ENCODE measurements at regions not wholly inside any gene's neighbourhood (a gene's known extent, or its start where the extent isn't known, plus 50 kb on each side); places are given as distances from the start of the nearest gene placed in this dataset.

DNA sequence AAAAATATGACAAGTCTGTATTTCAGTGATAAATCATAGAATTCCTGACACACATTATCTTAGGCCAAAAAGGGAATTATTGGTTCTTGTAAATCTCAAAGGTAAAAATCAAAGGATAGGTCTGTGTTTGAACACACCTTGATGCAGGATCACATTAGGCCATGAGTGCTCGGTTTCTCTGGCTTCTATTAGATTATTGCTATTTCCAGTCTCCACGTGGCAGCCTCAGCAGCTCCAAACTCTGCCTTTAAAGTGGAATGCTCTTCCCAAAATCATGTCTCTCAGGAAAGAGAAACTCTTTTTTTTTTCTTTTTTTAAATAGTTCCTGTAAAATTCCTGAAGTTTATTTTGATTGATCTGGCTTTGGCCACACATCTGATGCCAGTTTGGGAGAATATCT is 105.6 kb upstream of the FRMD6 start:
- DNase-seq (ENCODE audit: low read depth in 2 of 2), result no peak

GRCh38 chr14:51546603-51547258 is 105.0 kb upstream of the FRMD6 start:
- DNase-seq (ENCODE audit: low read depth in 2 of 2), result no peak

GRCh38 chr14:51547260-51547659 is 104.5 kb upstream of the FRMD6 start:
- no peak for DNase-seq (ENCODE audit: low read depth in 2 of 2)

DNA sequence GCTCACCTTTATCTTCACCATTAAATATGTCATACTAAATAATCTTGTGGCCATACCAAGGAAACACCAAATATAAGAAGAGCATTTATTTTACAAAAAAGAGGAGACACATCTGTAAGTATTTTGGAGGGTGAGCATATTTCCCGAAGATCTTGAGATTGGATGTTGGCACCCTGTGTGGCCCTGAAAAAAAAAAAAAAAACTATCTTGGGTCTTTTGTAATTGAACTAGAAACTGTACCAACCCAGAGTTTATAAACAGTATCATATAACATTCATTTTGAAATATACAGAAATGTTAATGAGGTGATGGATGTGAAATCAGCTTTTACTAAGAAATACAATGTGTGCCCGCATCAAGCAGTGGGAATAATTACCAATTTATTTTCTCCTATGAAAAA is 104.0 kb upstream of the FRMD6 start:
- no peak for DNase-seq (ENCODE audit: low read depth in 2 of 2)

DNA sequence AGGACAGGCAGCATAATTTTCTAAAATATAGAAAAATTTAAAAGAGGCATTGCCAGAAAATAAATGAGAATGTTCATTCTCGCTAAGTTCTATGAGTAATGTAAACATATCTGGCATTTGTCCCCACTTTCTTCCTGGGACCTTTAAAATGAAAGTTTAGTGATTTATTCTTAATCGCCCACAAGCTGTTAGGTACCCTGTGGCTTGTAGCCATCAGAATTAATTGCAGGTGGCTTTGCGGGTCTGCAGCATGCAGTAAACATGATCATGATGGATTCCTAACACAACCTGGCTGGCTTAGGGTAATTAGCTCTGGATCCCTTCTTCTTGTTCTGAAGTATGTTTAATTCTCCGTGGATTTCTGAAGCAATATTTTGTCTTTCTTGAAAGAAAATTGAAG is 103.5 kb upstream of the FRMD6 start:
- no peak for DNase-seq (ENCODE audit: low read depth in 2 of 2)

DNA sequence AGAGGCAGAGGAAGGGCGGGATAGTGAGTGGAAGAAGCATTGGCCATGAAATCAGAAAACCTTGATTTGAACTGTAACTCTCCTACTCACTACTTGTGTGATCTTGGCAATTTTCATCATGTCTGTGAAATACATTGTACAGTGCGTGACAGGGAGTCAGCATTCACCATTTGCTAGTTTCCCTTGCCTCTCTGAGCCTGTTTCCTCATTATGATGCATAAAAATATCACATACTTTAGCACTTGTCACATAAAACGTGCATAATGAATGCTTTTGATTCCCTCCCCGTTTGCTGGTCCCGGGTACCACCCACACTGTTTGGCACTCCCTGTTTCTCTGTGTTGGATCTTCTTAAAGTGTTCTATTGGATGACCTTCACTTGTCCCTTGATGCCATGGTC is 101.1 kb upstream of the FRMD6 start:
- DNase-seq (ENCODE audit: low read depth in 2 of 2), result no peak

DNA sequence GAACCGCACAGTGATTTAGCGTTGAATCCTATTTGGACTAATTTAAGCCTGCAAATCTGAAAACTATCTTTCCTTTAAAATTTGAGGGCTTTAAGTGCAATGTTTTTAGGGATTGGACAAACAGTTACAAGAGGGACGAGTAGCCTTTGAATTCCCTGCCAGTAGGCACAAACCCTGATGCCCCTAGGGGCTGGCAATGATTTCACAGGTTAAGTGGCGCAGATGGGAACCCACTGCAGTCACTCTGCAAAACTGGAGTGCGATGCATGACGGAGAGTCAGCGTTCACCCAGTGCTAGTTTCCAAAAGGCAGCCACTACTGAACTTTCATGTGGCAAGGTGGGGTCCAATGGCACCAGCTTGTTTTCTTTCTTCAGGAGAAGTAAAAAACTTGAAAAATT is 99.4 kb upstream of the FRMD6 start:
- no peak for DNase-seq (ENCODE audit: low read depth in 2 of 2)

DNA sequence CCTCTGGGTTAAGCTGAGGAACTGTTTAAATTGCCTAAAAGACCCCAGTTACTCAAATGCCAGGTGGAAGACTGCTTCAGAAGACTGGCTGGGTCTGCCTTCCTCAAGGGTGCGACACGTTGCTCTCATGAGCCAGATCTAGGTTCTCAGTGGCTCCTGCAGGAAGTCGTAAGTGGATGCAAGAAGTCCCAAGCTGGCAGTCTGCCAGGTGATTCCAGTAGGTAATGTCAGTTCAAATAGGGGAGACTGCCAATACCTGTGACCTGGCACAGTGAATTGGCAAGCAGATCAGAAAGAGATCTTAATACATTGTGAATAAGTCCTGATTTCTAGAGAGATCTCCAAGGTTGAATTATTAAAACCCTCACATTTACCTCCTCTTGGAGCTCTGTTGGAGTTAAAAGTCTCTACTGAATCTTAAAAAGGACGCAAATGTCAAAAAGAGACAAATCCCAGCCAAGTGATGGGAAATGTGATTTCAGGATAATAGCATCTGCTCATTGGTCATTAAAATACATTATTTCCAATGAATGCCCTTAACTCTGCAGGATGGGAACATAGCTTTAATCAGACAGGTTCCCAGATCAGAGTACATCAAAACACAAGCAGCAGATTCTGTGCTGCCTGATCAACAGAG is 98.8 kb upstream of the FRMD6 start:
- no peak for DNase-seq (ENCODE audit: low read depth in 2 of 2)

DNA sequence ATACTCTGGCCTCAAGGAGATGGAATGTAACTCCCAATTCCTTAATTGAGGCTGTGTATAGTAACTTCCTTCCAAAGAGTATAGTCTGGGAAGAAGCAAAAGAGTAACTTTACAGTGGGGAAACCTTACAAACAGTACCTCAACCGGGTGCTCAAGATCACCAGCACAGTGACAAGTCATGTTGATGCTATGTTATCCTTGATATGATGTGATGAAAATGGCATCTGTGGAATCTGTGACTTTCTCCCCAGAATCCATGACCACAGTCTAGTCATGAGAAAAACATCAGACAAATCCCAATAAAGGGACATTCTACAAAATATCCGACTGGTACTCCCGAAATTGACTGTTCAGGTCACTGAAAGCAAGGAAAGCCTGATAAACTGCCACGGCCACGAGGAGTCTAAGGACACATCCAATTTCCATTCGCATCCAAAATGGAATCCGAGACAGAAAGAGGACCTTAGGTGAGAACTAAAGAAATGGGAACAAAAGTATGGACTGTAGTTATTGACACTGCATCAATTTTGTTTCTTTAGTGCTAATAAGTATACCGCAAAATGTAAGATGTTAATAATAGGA is 97.3 kb upstream of the FRMD6 start:
- DNase-seq (ENCODE audit: low read depth in 2 of 2), result no peak

GRCh38 chr14:51554953-51555352 is 96.8 kb upstream of the FRMD6 start:
- no peak for DNase-seq (ENCODE audit: low read depth in 2 of 2)

DNA sequence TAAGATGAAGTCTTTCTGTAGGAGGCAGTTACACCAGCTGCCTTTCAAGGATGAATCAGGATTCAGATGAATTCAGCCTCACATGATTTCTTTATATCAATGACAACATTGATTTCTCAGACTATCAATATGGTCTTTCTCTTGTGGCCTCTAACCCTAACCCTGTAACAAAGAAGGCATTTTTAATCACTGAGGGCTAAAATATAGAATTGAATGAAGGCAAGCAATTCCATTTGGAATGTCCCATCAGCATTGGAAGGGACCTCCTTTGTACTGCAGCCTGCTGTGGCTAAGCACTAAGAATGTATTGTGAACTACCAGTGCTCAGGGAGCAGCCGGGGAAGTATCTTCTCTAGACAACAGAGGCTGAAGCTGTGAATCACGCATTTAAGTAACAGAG is 90.6 kb upstream of the FRMD6 start:
- DNase-seq (ENCODE audit: low read depth in 2 of 2), result no peak

DNA sequence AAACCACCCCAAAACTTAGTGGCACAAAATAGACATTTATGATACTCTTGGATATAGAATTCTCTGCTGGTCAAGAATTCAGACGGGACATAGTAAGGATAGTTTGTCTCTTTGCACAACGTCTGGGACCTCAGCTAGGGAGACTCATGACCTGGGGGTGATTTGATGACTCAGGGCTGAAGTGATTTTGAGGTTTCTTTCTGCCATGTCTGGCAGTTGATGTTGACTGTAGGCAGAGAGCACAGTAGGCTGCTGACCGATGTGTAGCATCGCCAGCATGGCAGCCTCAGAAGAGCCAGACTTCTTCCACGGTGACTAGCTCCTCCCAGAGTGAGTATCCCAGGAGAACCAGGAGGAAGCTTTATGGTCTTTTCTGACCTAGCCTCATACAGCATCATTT is 88.9 kb upstream of the FRMD6 start:
- no peak for DNase-seq (ENCODE audit: low read depth in 2 of 2)

GRCh38 chr14:51563560-51563959 is 88.2 kb upstream of the FRMD6 start:
- DNase-seq (ENCODE audit: low read depth in 2 of 2), result no peak

GRCh38 chr14:51564460-51564859 is 87.2 kb upstream of the FRMD6 start:
- DNase-seq (ENCODE audit: low read depth in 2 of 2), result no peak

GRCh38 chr14:51564986-51565604 is 86.6 kb upstream of the FRMD6 start:
- DNase-seq (ENCODE audit: low read depth in 2 of 2), result no peak

GRCh38 chr14:51566831-51567582 is 84.7 kb upstream of the FRMD6 start:
- DNase-seq (ENCODE audit: low read depth in 2 of 2), result no peak

DNA sequence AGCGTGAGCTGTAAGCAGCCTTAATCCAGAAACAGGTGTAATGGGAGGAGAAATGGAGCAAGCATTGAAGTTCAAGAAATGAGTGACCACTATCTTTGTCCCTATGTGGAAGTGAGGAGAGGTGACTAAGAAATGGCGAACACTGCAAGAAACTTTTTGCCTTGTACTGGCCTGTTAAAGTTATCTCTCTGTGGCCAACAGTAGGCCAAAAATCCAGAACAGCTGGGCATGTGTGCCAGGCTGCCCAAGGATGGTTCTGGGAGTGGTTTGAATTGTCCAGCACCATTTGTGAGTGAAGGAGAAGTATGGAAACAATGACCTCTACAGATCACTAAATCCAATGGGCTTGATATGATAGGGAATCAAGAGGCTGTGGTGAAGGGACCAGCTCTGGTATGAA is 83.3 kb upstream of the FRMD6 start:
- no peak for DNase-seq (ENCODE audit: low read depth in 2 of 2)

- no peak for DNase-seq (ENCODE audit: low read depth in 2 of 2)
Measured at GRCh38 chr14:51573607-51574006, 78.1 kb upstream of the FRMD6 start.

DNA sequence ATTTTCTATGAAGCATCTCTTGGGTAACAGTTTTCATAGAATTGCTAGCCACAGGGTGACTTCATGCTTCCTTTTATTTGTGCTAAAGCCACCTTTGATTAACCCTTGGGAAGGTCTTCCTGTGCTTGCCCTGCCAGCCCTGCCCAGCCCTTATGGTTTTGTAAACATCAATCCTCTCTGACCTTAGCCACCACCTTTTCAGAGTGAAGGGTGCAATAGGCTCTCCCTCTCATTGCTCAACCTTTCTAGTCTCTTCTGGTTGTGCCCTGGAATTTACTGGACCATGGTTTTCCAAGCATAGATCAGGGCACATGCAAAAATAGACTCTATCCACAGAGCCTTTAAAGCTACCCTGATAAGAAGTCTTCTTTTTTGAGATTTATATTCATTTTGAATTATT is 77.7 kb upstream of the FRMD6 start:
- no peak for DNase-seq (ENCODE audit: low read depth in 2 of 2)

- DNase-seq (ENCODE audit: low read depth in 2 of 2), result no peak
Measured at GRCh38 chr14:51575349-51576116, 76.2 kb upstream of the FRMD6 start.

DNA sequence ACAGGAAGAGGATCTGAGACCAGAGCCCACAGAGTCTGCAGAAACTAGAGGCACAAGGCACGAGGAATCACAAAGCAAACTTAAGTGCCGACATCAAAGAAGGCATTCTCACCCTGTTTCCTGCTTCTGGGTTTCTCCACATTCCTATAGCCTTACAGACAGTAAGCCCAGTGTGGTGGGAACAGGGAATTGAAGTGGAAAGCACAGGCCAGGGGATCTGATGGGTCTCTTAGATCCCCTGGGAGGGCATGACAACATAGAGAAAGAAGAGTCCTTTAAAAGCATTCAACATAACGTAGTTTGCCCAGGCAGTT is 75.6 kb upstream of the FRMD6 start:
- no peak for DNase-seq (ENCODE audit: low read depth in 2 of 2)

DNA sequence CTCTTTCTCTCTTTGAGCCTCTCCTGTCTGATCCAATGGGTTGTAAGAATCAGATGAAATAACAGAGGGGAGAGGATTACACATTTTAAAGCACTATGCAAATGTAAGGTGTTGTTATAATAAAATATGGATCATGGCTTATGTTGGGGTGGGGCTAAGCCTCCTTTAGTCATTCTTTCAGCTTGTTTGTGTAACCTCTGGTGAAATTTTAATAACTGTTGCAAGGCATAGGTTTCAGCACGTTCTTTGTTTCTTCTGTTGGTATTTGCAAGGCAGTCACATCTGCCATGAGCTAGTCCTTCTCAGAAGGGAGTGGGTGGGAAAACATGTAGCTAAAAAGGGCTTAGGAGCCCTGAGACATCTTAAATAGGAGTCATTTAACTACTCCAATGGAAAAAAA is 74.8 kb upstream of the FRMD6 start:
- DNase-seq (ENCODE audit: low read depth in 2 of 2), result no peak

Data from stimulated activated CD8-positive, alpha-beta memory T cell treated with anti-CD3 and anti-CD28 coated beads, Interleukin-2, amount 100 ng/mL, for 48 hours (primary cell).